Glutamatergic neuron (in vitro differentiated cells): ENCODE measurements at regions not wholly inside any gene's neighbourhood (a gene's known extent, or its start where the extent isn't known, plus 50 kb on each side); places are given as distances from the start of the nearest gene placed in this dataset.

Source experiments
- DNase-seq: peaks from one replicate; pipeline ENCODE4 v3.0.0; 2022
- H3K27ac Mint-ChIP-seq: one replicate; pipeline ENCODE4 v1.8.0; 2020; ENCODE audit warnings: mild to moderate bottlenecking, mixed read lengths, inconsistent platforms; ENCODE audit not compliant: unreplicated experiment
- H3K27me3 Mint-ChIP-seq: one replicate; pipeline ENCODE4 v1.8.0; 2020; ENCODE audit warnings: mild to moderate bottlenecking, moderate library complexity, mixed read lengths, inconsistent platforms; ENCODE audit not compliant: unreplicated experiment
- H3K36me3 Mint-ChIP-seq: one replicate; pipeline ENCODE4 v1.8.0; 2020; ENCODE audit warnings: mild to moderate bottlenecking, mixed read lengths, inconsistent platforms; ENCODE audit not compliant: unreplicated experiment
- H3K4me1 Mint-ChIP-seq: one replicate; pipeline ENCODE4 v1.8.0; 2020; ENCODE audit warnings: mild to moderate bottlenecking, low read depth, mixed read lengths, inconsistent platforms; ENCODE audit not compliant: unreplicated experiment
- H3K4me3 Mint-ChIP-seq: one replicate; pipeline ENCODE4 v1.8.0; 2020; ENCODE audit warnings: mild to moderate bottlenecking, mixed read lengths, inconsistent platforms; ENCODE audit not compliant: unreplicated experiment
- H3K9me3 Mint-ChIP-seq: one replicate; pipeline ENCODE4 v1.8.0; 2020; ENCODE audit warnings: mild to moderate bottlenecking, moderate library complexity, mixed read lengths, inconsistent platforms; ENCODE audit not compliant: unreplicated experiment
- TF ChIP-seq, protein P1 (sequence below): fragments of 200-600 bp; sonication (generic); IDR thresholded peaks from one replicate; pipeline ENCODE4 v1.5.0; 2021; ENCODE audit not compliant: partially characterized antibody, unreplicated experiment

DNA sequence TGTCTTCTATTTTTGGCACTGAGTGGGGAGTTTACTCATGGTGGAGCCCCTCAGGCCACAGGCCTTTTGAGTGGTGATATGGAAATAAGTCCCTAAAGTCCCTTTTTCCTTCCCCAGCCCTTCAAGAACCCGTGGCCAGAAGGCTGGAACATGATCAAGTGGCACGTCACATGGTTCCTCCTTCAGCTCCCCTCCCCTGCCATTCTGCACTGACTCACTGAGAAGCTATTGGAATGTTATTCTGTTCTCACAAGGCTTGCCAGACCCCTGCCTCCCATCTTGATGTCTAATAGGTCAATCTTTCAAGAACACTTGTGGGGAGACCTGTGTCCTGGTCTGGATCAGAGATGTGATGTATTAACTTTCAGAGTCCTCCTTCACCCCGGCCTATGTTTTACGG is 279.8 kb downstream of the SEC23IP start:
- Mint-ChIP-seq H3K4me1 (no peaks in the 10 kb centered on the region), H3K9me3 (no peaks in the 10 kb centered on the region), H3K27ac (no peak overlapping the region), H3K4me3 (no peak overlapping the region), H3K27me3 (peaks cover 2% of the 10 kb centered on the region), H3K36me3 (peaks cover 5% of the 10 kb centered on the region)
- TF ChIP-seq, protein P1, sequence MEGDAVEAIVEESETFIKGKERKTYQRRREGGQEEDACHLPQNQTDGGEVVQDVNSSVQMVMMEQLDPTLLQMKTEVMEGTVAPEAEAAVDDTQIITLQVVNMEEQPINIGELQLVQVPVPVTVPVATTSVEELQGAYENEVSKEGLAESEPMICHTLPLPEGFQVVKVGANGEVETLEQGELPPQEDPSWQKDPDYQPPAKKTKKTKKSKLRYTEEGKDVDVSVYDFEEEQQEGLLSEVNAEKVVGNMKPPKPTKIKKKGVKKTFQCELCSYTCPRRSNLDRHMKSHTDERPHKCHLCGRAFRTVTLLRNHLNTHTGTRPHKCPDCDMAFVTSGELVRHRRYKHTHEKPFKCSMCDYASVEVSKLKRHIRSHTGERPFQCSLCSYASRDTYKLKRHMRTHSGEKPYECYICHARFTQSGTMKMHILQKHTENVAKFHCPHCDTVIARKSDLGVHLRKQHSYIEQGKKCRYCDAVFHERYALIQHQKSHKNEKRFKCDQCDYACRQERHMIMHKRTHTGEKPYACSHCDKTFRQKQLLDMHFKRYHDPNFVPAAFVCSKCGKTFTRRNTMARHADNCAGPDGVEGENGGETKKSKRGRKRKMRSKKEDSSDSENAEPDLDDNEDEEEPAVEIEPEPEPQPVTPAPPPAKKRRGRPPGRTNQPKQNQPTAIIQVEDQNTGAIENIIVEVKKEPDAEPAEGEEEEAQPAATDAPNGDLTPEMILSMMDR, result no peak
- no peak for DNase-seq

DNA sequence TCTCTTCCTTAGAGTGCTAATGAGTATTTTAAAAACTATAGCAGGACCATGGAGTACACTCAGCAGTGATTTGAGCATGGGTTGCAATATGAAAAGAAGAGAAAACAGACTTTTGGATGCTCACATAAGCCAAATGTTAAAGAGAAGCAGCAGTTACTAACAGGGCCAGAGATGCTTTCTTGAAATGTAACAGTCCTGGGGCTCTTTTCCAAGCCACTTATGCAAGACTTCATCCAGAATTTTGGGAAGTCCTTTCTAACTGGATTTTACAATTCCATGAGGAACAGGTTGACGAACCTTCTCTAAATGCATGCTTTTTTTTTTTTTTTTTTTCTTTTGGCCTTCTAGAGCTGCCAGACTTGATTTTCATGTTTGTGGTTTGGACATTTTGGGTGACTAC is 282.0 kb downstream of the SEC23IP start:
- H3K9me3 Mint-ChIP-seq, result no peaks in the 10 kb centered on the region
- H3K4me3 Mint-ChIP-seq, result no peak overlapping the region
- H3K4me1 Mint-ChIP-seq, result no peaks in the 10 kb centered on the region
- TF ChIP-seq, protein P1, result no peak
- no peak for DNase-seq
- no peak overlapping the region for H3K27ac Mint-ChIP-seq
- H3K36me3 Mint-ChIP-seq, result peaks cover 5% of the 10 kb centered on the region
- peaks cover 2% of the 10 kb centered on the region for H3K27me3 Mint-ChIP-seq

DNA sequence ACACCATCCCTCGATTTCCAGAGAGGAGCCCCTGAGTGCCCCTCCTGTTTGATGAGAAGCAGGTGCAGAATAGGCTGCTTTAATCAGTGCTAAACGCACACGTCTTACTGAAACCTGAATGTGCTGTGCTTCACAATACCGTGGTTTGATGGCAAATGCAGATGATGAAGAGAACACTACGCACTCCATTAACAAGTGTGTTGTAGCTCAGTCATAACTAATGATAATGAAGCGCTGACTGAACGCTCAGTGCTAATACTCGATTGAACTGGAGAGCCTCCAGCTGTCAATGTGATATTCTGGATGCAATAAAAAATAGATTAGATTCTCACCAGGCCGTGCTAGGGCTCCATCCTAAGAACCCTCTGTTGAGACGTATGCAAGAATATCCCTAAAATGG is 279.7 kb upstream of the PLPP4 start:
- Mint-ChIP-seq H3K9me3 (no peaks in the 10 kb centered on the region), H3K4me3 (no peak overlapping the region), H3K27me3 (no peaks in the 10 kb centered on the region), H3K36me3 (no peaks in the 10 kb centered on the region), H3K4me1 (no peaks in the 10 kb centered on the region), H3K27ac (no peak overlapping the region)
- DNase-seq, result no peak
- TF ChIP-seq, protein P1, result no peak

DNA sequence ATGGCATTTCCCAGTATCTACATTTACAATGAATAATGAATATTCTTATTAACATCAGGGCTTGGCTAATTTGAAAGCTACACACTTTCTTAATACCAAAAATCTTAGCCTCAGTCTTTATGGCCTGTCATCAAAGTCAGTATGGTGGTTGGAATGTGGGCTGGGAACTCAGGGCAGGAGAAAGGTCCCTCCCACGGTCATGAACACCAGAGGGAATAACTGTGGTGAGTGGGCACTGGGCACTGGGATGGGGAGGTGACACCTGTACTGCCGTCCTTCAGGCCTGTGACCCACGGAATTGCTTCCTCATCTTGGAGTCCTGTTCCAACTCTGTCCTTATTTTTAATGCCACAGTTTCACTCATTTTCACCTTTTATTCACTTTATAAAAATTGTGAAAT is 276.9 kb upstream of the PLPP4 start:
- TF ChIP-seq, protein P1, result no peak
- Mint-ChIP-seq H3K27me3 (no peaks in the 10 kb centered on the region), H3K4me3 (no peak overlapping the region), H3K27ac (no peak overlapping the region), H3K36me3 (no peaks in the 10 kb centered on the region), H3K9me3 (no peaks in the 10 kb centered on the region), H3K4me1 (no peaks in the 10 kb centered on the region)
- DNase-seq, result no peak

DNA sequence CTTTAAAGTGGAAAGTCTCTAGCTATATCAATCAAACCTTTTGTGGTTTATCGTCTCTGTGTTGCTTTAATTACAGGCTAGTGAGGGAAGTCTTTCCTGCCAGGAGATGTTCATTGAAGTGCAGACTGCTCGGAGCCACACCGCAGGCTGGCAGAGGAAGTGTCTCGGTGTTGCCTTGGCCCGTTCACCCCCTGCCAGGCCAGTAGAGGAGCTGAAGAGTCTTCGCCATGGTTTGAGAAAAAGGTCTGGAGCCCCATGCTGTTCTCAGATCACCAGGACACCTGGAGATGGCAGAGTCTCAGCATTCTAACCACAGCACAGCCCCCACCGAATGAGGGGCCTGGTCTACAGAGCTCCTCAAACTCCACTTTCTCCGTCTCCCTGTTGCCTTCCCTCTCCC is 275.9 kb upstream of the PLPP4 start:
- no peak overlapping the region for H3K4me3 Mint-ChIP-seq
- no peak for DNase-seq

More for the DNA sequence above, 275.9 kb upstream of the PLPP4 start:
- Mint-ChIP-seq H3K27ac (no peak overlapping the region), H3K4me1 (no peaks in the 10 kb centered on the region), H3K27me3 (no peaks in the 10 kb centered on the region), H3K9me3 (no peaks in the 10 kb centered on the region), H3K36me3 (no peaks in the 10 kb centered on the region)
- TF ChIP-seq, protein P1, result no peak
